Vagina (tissue), 2 donors: ENCODE measurements at regions not wholly inside any gene's neighbourhood (a gene's known extent, or its start where the extent isn't known, plus 50 kb on each side); places are given as distances from the start of the nearest gene placed in this dataset.

Experiments
- CTCF ChIP-seq, 3 experiments: fragments of 450-650 bp in 2 of 3; fragments of 200-600 bp in 1 of 3; sonication (generic) in 1 of 3; IDR thresholded peaks; one replicate each; pipeline ENCODE4 v1.5.1; 2017 to 2019; ENCODE audit warnings: antibody characterized with exemption in 3 of 3, mild to moderate bottlenecking in 2 of 3, moderate library complexity in 2 of 3
- POLR2A ChIP-seq, 2 donors: fragments of 450-650 bp; IDR thresholded peaks; one replicate each; pipeline ENCODE4 v1.6.1; 2017; ENCODE audit warnings: antibody characterized with exemption in 2 of 2, mild to moderate bottlenecking in 2 of 2, moderate library complexity in 2 of 2
- POLR2AphosphoS5 ChIP-seq, 2 donors: sonication (generic); formaldehyde crosslinking; IDR thresholded peaks; one replicate each; pipeline ENCODE4 v1.9.0; 2017; ENCODE audit warnings: antibody characterized with exemption in 2 of 2, mild to moderate bottlenecking in 2 of 2, low read depth in 1 of 2; ENCODE audit not compliant: insufficient read depth in 1 of 2

GRCh38 chr4:99735822-99736221, 78.2 kb upstream of the C4orf54 start:
- TF ChIP-seq CTCF (IDR thresholded peaks at IDR 0.05) (no peak), POLR2AphosphoS5 (IDR thresholded peaks at IDR 0.05; ENCODE audit: insufficient read depth in 1 of 2, low read depth in 1 of 2) (no peak), POLR2A (IDR thresholded peaks at IDR 0.05) (no peak)
